Panc1 (cell line): ENCODE measurements at regions not wholly inside any gene's neighbourhood (a gene's known extent, or its start where the extent isn't known, plus 50 kb on each side); places are given as distances from the start of the nearest gene placed in this dataset.

Source experiments
- ATAC-seq: fragments of 200-7000 bp; cut with Tn5 transposase; 2 replicates; pipeline ENCODE4 v1.9.1; 2020; ENCODE audit warnings: mild to moderate bottlenecking, moderate library complexity
- BruUV-seq: library from RNA; stranded (reverse); fragments of 400-500 nt; replicated peaks from 2 replicates; lab custom pipeline; 2021; lab: Mats Ljungman, UMichigan
- CTCF ChIA-PET: fragments of 300-600 bp; sonication (Branson Sonifier 250); formaldehyde crosslinking; loops from one replicate; lab custom pipeline; 2022; ENCODE audit warnings: antibody characterized with exemption; lab: Charles Lee
- POLR2A ChIA-PET: fragments of 300-600 bp; sonication (Branson Sonifier 250); formaldehyde crosslinking; loops from one replicate; lab custom pipeline; 2022; ENCODE audit warnings: antibody characterized with exemption; lab: Charles Lee
- DNase-seq: peaks from one replicate; pipeline ENCODE4 v3.0.0-alpha.2; 2010; ENCODE audit warnings: low read depth, low spot score
- H3K27ac ChIP-seq: 2 replicates; pipeline ENCODE4 v1.5.1; 2011; ENCODE audit warnings: mild to moderate bottlenecking, low read length, inconsistent platforms
- H3K27me3 ChIP-seq: fragments of 200-500 bp; sonication (Bioruptor generic); 2 replicates; pipeline ENCODE4 v1.6.0; 2014; ENCODE audit warnings: low read length, inconsistent platforms; ENCODE audit not compliant: control insufficient read depth, insufficient read depth
- H3K36me3 ChIP-seq: fragments of 200-500 bp; sonication (Bioruptor generic); 2 replicates; pipeline ENCODE4 v1.5.1; 2014; ENCODE audit warnings: inconsistent platforms, mild to moderate bottlenecking, low read length, moderate library complexity; ENCODE audit not compliant: control insufficient read depth, insufficient read depth
- H3K4me1 ChIP-seq: 2 replicates; pipeline ENCODE4 v1.5.1; 2011; ENCODE audit warnings: inconsistent platforms, mild to moderate bottlenecking, low read length, moderate library complexity; ENCODE audit not compliant: control insufficient read depth, insufficient read depth
- H3K4me3 ChIP-seq, 2 experiments: 2 replicates each; pipeline ENCODE4 v1.5.1; 2011 to 2012; ENCODE audit warnings: low read depth in 2 of 2, low read length in 2 of 2, mild to moderate bottlenecking in 2 of 2, inconsistent platforms in 1 of 2, moderate library complexity in 1 of 2
- H3K9me3 ChIP-seq: fragments of 200-500 bp; sonication (Bioruptor generic); 2 replicates; pipeline ENCODE4 v1.5.1; 2014; ENCODE audit warnings: low read depth, mild to moderate bottlenecking, inconsistent platforms, low read length, moderate library complexity; ENCODE audit not compliant: control insufficient read depth, insufficient read depth
- POLR2AphosphoS5 ChIP-seq: IDR thresholded peaks from 2 replicates; pipeline ENCODE4 v1.6.1; 2012; ENCODE audit warnings: mild to moderate bottlenecking, low read depth, low read length, moderate library complexity
- SIN3A ChIP-seq: IDR thresholded peaks from 2 replicates; pipeline ENCODE4 v1.6.1; 2012; ENCODE audit warnings: low read depth, mild to moderate bottlenecking, low read length, moderate library complexity, borderline replicate concordance; ENCODE audit not compliant: insufficient read depth
- TCF7L2 ChIP-seq: IDR thresholded peaks from 2 replicates; pipeline ENCODE4 v1.6.1; 2011; ENCODE audit warnings: mild to moderate bottlenecking, low read depth, low read length, inconsistent platforms
- in situ Hi-C: cut with HindIII; loops from 2 replicates; pipeline ENCODE4 v1.10.0; 2016; ENCODE audit warnings: low sequenced_read_pairs, low pct_unique_long_range_greater_than_20kb
- intact Hi-C: fragments of 100-400 bp; cut with micrococcal nuclease; formaldehyde crosslinking; loops from one replicate; pipeline ENCODE4 v1.10.0; 2022; ENCODE audit not compliant: unreplicated experiment
- TF ChIP-seq, protein P1 (sequence below): fragments of 450-650 bp; IDR thresholded peaks from 2 replicates; pipeline ENCODE4 v1.5.1; 2017; ENCODE audit warnings: mild to moderate bottlenecking
- TF ChIP-seq, protein P2 (sequence below), 2 experiments: IDR thresholded peaks; 2 replicates each; pipeline ENCODE4 v1.6.1; 2011 to 2012; ENCODE audit warnings: low read depth in 2 of 2, control low read depth in 1 of 2, low read length in 1 of 2, mild to moderate bottlenecking in 1 of 2, moderate library complexity in 1 of 2; ENCODE audit not compliant: insufficient read depth in 1 of 2

DNA sequence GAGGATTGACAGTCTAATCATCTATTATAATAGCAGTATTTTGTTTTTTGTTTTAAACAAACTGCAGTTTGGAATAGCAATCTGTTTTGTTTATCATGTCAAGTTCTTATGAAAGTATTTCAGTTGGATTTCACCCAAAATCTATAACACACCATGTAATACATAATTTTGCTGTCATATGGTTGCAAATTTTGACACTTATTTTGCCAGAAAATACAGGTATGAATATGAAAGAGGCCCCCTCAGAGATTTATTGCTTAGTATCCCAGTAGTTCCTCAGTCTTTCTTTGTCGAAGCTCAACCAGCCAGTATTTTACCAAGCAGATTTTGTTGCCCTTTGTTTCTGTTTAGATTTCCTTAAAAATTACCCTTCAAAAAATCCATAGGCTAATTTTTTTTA is 317.5 kb upstream of the CXADR start:
- Histone ChIP-seq H3K4me1 (no peaks in the 10 kb centered on the region), H3K9me3 (no peaks in the 10 kb centered on the region), H3K4me3 (no peak overlapping the region), H3K36me3 (no peaks in the 10 kb centered on the region), H3K27me3 (no peaks in the 10 kb centered on the region), H3K27ac (no peak overlapping the region)
- ATAC-seq (no peak), DNase-seq (no peak)
- BruUV-seq: no TSS peak
- intact Hi-C loops: no loop called here
- in situ Hi-C loops: no loop called here
- no peak for TF ChIP-seq TCF7L2
- no peak for TF ChIP-seq SIN3A
- TF ChIP-seq, protein P1, sequence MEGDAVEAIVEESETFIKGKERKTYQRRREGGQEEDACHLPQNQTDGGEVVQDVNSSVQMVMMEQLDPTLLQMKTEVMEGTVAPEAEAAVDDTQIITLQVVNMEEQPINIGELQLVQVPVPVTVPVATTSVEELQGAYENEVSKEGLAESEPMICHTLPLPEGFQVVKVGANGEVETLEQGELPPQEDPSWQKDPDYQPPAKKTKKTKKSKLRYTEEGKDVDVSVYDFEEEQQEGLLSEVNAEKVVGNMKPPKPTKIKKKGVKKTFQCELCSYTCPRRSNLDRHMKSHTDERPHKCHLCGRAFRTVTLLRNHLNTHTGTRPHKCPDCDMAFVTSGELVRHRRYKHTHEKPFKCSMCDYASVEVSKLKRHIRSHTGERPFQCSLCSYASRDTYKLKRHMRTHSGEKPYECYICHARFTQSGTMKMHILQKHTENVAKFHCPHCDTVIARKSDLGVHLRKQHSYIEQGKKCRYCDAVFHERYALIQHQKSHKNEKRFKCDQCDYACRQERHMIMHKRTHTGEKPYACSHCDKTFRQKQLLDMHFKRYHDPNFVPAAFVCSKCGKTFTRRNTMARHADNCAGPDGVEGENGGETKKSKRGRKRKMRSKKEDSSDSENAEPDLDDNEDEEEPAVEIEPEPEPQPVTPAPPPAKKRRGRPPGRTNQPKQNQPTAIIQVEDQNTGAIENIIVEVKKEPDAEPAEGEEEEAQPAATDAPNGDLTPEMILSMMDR: no peak
- TF ChIP-seq POLR2AphosphoS5: no peak
- TF ChIP-seq, protein P2, sequence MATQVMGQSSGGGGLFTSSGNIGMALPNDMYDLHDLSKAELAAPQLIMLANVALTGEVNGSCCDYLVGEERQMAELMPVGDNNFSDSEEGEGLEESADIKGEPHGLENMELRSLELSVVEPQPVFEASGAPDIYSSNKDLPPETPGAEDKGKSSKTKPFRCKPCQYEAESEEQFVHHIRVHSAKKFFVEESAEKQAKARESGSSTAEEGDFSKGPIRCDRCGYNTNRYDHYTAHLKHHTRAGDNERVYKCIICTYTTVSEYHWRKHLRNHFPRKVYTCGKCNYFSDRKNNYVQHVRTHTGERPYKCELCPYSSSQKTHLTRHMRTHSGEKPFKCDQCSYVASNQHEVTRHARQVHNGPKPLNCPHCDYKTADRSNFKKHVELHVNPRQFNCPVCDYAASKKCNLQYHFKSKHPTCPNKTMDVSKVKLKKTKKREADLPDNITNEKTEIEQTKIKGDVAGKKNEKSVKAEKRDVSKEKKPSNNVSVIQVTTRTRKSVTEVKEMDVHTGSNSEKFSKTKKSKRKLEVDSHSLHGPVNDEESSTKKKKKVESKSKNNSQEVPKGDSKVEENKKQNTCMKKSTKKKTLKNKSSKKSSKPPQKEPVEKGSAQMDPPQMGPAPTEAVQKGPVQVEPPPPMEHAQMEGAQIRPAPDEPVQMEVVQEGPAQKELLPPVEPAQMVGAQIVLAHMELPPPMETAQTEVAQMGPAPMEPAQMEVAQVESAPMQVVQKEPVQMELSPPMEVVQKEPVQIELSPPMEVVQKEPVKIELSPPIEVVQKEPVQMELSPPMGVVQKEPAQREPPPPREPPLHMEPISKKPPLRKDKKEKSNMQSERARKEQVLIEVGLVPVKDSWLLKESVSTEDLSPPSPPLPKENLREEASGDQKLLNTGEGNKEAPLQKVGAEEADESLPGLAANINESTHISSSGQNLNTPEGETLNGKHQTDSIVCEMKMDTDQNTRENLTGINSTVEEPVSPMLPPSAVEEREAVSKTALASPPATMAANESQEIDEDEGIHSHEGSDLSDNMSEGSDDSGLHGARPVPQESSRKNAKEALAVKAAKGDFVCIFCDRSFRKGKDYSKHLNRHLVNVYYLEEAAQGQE (IDR thresholded peaks at IDR 0.05; ENCODE audit: insufficient read depth in 1 of 2, low read depth in 2 of 2, low read length in 1 of 2): no peak
- ChIA-PET POLR2A (no interaction called here), CTCF (no interaction called here)

DNA sequence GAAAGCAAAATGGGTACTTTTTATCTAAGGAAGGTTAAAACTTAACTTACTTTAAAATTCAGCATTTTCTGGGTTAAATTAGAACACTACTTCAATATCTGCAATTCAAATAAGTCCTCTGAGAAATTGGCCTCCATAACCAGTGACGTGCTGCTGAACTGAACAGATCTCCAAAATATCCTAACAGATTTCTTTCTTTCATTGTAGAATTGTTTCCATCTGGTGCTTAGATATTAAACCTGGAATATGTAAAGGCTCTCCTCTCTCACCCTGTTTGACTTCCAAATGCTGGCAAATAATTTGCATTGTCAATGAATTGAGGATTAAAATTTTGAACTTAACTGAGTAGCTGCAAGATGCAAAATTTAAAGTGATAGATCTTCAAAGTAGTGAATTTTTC is 316.9 kb upstream of the CXADR start:
- CTCF ChIA-PET: no interaction called here
- Histone ChIP-seq H3K4me3 (no peak overlapping the region), H3K9me3 (no peaks in the 10 kb centered on the region), H3K27ac (no peak overlapping the region), H3K4me1 (no peaks in the 10 kb centered on the region), H3K36me3 (no peaks in the 10 kb centered on the region), H3K27me3 (no peaks in the 10 kb centered on the region)
- intact Hi-C loops: no loop called here
- DNase-seq (no peak), ATAC-seq (no peak)
- TF ChIP-seq SIN3A: no peak
- TF ChIP-seq, protein P2 (IDR thresholded peaks at IDR 0.05; ENCODE audit: insufficient read depth in 1 of 2, low read depth in 2 of 2, low read length in 1 of 2): no peak
- no peak for TF ChIP-seq POLR2AphosphoS5
- TF ChIP-seq TCF7L2: no peak
- TF ChIP-seq, protein P1: no peak
- in situ Hi-C loops: no loop called here
- BruUV-seq: no TSS peak
- POLR2A ChIA-PET: no interaction called here
